Glutamatergic neuron (in vitro differentiated cells): ENCODE measurements at regions not wholly inside any gene's neighbourhood (a gene's known extent, or its start where the extent isn't known, plus 50 kb on each side); places are given as distances from the start of the nearest gene placed in this dataset.

ENCODE experiments used
- DNase-seq: peaks from one replicate; pipeline ENCODE4 v3.0.0; 2022
- H3K27ac Mint-ChIP-seq: one replicate; pipeline ENCODE4 v1.8.0; 2020; ENCODE audit warnings: mild to moderate bottlenecking, mixed read lengths, inconsistent platforms; ENCODE audit not compliant: unreplicated experiment
- H3K27me3 Mint-ChIP-seq: one replicate; pipeline ENCODE4 v1.8.0; 2020; ENCODE audit warnings: mild to moderate bottlenecking, moderate library complexity, mixed read lengths, inconsistent platforms; ENCODE audit not compliant: unreplicated experiment
- H3K36me3 Mint-ChIP-seq: one replicate; pipeline ENCODE4 v1.8.0; 2020; ENCODE audit warnings: mild to moderate bottlenecking, mixed read lengths, inconsistent platforms; ENCODE audit not compliant: unreplicated experiment
- H3K4me1 Mint-ChIP-seq: one replicate; pipeline ENCODE4 v1.8.0; 2020; ENCODE audit warnings: mild to moderate bottlenecking, low read depth, mixed read lengths, inconsistent platforms; ENCODE audit not compliant: unreplicated experiment
- H3K4me3 Mint-ChIP-seq: one replicate; pipeline ENCODE4 v1.8.0; 2020; ENCODE audit warnings: mild to moderate bottlenecking, mixed read lengths, inconsistent platforms; ENCODE audit not compliant: unreplicated experiment
- H3K9me3 Mint-ChIP-seq: one replicate; pipeline ENCODE4 v1.8.0; 2020; ENCODE audit warnings: mild to moderate bottlenecking, moderate library complexity, mixed read lengths, inconsistent platforms; ENCODE audit not compliant: unreplicated experiment
- CTCF ChIP-seq: fragments of 200-600 bp; sonication (generic); IDR thresholded peaks from one replicate; pipeline ENCODE4 v1.5.0; 2021; ENCODE audit not compliant: partially characterized antibody, unreplicated experiment

- TF ChIP-seq CTCF = no peak
- H3K36me3 Mint-ChIP-seq = no peaks in the 10 kb centered on the region
- H3K4me3 Mint-ChIP-seq = no peak overlapping the region
- peaks cover 5% of the 10 kb centered on the region for H3K4me1 Mint-ChIP-seq
- DNase-seq = no peak
- no peak overlapping the region for H3K27ac Mint-ChIP-seq
- peaks cover 4% of the 10 kb centered on the region for H3K27me3 Mint-ChIP-seq
- no peaks in the 10 kb centered on the region for H3K9me3 Mint-ChIP-seq
Measured at GRCh38 chr13:47837906-47838305, 163.2 kb downstream of the SUCLA2 start.

- no peak overlapping the region for H3K27ac Mint-ChIP-seq
- no peak for DNase-seq
Measured at GRCh38 chr13:47837104-47837880, 163.8 kb downstream of the SUCLA2 start.

GRCh38 chr13:47835470-47836228, 165.4 kb downstream of the SUCLA2 start:
- no peak for TF ChIP-seq CTCF
- Mint-ChIP-seq H3K36me3 (no peaks in the 10 kb centered on the region), H3K27ac (no peak overlapping the region), H3K4me1 (peaks cover 5% of the 10 kb centered on the region), H3K4me3 (no peak overlapping the region), H3K27me3 (peaks cover 4% of the 10 kb centered on the region), H3K9me3 (no peaks in the 10 kb centered on the region)
- DNase-seq = no peak

More at GRCh38 chr13:47837104-47837880, 163.8 kb downstream of the SUCLA2 start:
- no peak overlapping the region for H3K4me3 Mint-ChIP-seq
- peaks cover 4% of the 10 kb centered on the region for H3K27me3 Mint-ChIP-seq
- H3K4me1 Mint-ChIP-seq = peaks cover 5% of the 10 kb centered on the region
- H3K36me3 Mint-ChIP-seq = no peaks in the 10 kb centered on the region
- no peak for TF ChIP-seq CTCF
- H3K9me3 Mint-ChIP-seq = no peaks in the 10 kb centered on the region

GRCh38 chr13:47832458-47832972, 168.6 kb downstream of the SUCLA2 start:
- H3K9me3 Mint-ChIP-seq = no peaks in the 10 kb centered on the region
- peaks cover 4% of the 10 kb centered on the region for H3K27me3 Mint-ChIP-seq
- H3K36me3 Mint-ChIP-seq = no peaks in the 10 kb centered on the region
- TF ChIP-seq CTCF = no peak
- H3K4me1 Mint-ChIP-seq = peaks cover 5% of the 10 kb centered on the region
- H3K4me3 Mint-ChIP-seq = no peak overlapping the region
- DNase-seq = no peak
- no peak overlapping the region for H3K27ac Mint-ChIP-seq

GRCh38 chr13:47831265-47831664, 169.8 kb downstream of the SUCLA2 start:
- no peaks in the 10 kb centered on the region for H3K4me1 Mint-ChIP-seq
- no peak overlapping the region for H3K4me3 Mint-ChIP-seq
- H3K9me3 Mint-ChIP-seq = no peaks in the 10 kb centered on the region
- no peak for DNase-seq
- H3K27me3 Mint-ChIP-seq = peaks cover 4% of the 10 kb centered on the region
- H3K27ac Mint-ChIP-seq = no peak overlapping the region
- no peak for TF ChIP-seq CTCF
- H3K36me3 Mint-ChIP-seq = no peaks in the 10 kb centered on the region
